Fibroblast of mammary gland (primary cell): ENCODE measurements at regions not wholly inside any gene's neighbourhood (a gene's known extent, or its start where the extent isn't known, plus 50 kb on each side); places are given as distances from the start of the nearest gene placed in this dataset.

Experiments used
- DNase-seq: peaks from one replicate; pipeline ENCODE4 v3.0.0-alpha.2; 2010; ENCODE audit warnings: low read depth
- H3K4me3 ChIP-seq: 2 replicates; pipeline ENCODE4 v1.5.1; 2011; ENCODE audit warnings: low read depth, mild to moderate bottlenecking, low read length, moderate library complexity; ENCODE audit not compliant: control insufficient read depth
- CTCF ChIP-seq: conservative IDR thresholded peaks from 2 replicates; pipeline ENCODE4 v1.5.1; 2011; ENCODE audit warnings: low read depth, low read length, inconsistent platforms; ENCODE audit not compliant: control insufficient read depth, insufficient read depth

GRCh38 chr4:129350834-129351721 is 255.1 kb downstream of the C4orf33 start:
- TF ChIP-seq CTCF = no peak
- H3K4me3 ChIP-seq = no peak overlapping the region
- DNase-seq = peak; percentile 32

- H3K4me3 ChIP-seq = no peak overlapping the region
- no peak for TF ChIP-seq CTCF
- no peak for DNase-seq
Observed at GRCh38 chr4:129352480-129352879, 256.5 kb downstream of the C4orf33 start.

GRCh38 chr4:129353490-129353889 is 257.5 kb downstream of the C4orf33 start:
- no peak for TF ChIP-seq CTCF
- H3K4me3 ChIP-seq = no peak overlapping the region
- no peak for DNase-seq

- no peak for TF ChIP-seq CTCF
- H3K4me3 ChIP-seq = no peak overlapping the region
- DNase-seq = peak; percentile 70
Observed at GRCh38 chr4:129355031-129355430, 259.1 kb downstream of the C4orf33 start.

GRCh38 chr4:129355516-129355915 is 259.6 kb downstream of the C4orf33 start:
- TF ChIP-seq CTCF = no peak
- peak; percentile 67 for DNase-seq
- H3K4me3 ChIP-seq = no peak overlapping the region

- no peak overlapping the region for H3K4me3 ChIP-seq
- peak; percentile 78 for DNase-seq
- no peak for TF ChIP-seq CTCF
Observed at GRCh38 chr4:129358571-129358970, 262.6 kb downstream of the C4orf33 start.
